ENCODE measurements at regions not wholly inside any gene's neighbourhood (a gene's known extent, or its start where the extent isn't known, plus 50 kb on each side); places are given as distances from the start of the nearest gene placed in this dataset.

DNA sequence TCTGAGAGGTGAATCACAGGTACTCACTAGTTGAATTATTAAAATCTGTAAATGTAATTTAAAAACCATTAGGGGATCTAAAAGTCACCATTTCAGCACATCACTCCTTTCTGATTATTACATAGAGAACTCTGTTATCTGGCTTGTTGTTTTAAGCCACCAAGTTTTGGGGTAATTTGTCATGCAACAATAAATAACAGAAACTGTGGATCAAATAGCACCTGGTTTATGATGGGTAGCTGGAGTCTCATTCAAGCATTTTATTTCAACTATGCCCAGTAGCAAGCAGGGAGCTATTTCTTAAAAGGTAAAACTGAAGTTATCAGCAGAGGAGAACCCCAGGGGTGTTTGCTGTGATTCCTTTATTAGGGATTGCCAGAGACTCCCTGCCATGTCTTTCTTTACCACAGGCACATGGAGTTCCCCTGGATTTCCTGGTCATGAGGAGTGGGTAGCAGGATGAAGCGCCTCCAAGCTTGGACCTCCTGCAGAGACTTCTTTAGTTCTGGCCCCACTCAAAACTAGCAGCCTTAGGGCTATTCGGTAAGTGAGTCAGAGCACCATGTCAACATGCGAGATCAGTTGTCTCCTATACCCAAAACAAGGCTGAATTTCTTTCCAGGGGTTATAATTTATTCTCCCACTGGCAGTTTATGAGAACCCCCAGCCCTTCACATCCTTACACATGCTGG is 179.2 kb downstream of the GIPC2 start:
- TF ChIP-seq, protein P1, sequence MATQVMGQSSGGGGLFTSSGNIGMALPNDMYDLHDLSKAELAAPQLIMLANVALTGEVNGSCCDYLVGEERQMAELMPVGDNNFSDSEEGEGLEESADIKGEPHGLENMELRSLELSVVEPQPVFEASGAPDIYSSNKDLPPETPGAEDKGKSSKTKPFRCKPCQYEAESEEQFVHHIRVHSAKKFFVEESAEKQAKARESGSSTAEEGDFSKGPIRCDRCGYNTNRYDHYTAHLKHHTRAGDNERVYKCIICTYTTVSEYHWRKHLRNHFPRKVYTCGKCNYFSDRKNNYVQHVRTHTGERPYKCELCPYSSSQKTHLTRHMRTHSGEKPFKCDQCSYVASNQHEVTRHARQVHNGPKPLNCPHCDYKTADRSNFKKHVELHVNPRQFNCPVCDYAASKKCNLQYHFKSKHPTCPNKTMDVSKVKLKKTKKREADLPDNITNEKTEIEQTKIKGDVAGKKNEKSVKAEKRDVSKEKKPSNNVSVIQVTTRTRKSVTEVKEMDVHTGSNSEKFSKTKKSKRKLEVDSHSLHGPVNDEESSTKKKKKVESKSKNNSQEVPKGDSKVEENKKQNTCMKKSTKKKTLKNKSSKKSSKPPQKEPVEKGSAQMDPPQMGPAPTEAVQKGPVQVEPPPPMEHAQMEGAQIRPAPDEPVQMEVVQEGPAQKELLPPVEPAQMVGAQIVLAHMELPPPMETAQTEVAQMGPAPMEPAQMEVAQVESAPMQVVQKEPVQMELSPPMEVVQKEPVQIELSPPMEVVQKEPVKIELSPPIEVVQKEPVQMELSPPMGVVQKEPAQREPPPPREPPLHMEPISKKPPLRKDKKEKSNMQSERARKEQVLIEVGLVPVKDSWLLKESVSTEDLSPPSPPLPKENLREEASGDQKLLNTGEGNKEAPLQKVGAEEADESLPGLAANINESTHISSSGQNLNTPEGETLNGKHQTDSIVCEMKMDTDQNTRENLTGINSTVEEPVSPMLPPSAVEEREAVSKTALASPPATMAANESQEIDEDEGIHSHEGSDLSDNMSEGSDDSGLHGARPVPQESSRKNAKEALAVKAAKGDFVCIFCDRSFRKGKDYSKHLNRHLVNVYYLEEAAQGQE (IDR thresholded peaks at IDR 0.05; ENCODE audit: insufficient replicate concordance, low read depth): no peak
- TF ChIP-seq, protein P2, sequence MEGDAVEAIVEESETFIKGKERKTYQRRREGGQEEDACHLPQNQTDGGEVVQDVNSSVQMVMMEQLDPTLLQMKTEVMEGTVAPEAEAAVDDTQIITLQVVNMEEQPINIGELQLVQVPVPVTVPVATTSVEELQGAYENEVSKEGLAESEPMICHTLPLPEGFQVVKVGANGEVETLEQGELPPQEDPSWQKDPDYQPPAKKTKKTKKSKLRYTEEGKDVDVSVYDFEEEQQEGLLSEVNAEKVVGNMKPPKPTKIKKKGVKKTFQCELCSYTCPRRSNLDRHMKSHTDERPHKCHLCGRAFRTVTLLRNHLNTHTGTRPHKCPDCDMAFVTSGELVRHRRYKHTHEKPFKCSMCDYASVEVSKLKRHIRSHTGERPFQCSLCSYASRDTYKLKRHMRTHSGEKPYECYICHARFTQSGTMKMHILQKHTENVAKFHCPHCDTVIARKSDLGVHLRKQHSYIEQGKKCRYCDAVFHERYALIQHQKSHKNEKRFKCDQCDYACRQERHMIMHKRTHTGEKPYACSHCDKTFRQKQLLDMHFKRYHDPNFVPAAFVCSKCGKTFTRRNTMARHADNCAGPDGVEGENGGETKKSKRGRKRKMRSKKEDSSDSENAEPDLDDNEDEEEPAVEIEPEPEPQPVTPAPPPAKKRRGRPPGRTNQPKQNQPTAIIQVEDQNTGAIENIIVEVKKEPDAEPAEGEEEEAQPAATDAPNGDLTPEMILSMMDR (IDR thresholded peaks at IDR 0.05; ENCODE audit: insufficient read depth, low read length): no peak
- no peak for TF ChIP-seq GABPA (IDR thresholded peaks at IDR 0.05; ENCODE audit: low read depth)
- no peak for TF ChIP-seq POLR2AphosphoS5 (IDR thresholded peaks at IDR 0.05; ENCODE audit: low read depth)

Measured in HL-60 (cell line).